Keratinocyte (primary cell): ENCODE measurements at regions not wholly inside any gene's neighbourhood (a gene's known extent, or its start where the extent isn't known, plus 50 kb on each side); places are given as distances from the start of the nearest gene placed in this dataset.

Experiments
- DNase-seq: peaks from one replicate; pipeline ENCODE4 v3.0.0-alpha.2; 2011; ENCODE audit warnings: low read depth, missing footprints, low spot score
- FAIRE-seq: peaks from 2 replicates; lab custom pipeline; 2011; peaks lifted over from hg19 to GRCh38; lab: Jason Lieb, UNC
- H2AFZ ChIP-seq: 2 replicates; pipeline ENCODE4 v1.6.0; 2012; ENCODE audit warnings: low read length, control low read depth, inconsistent platforms; ENCODE audit not compliant: control insufficient read depth
- H3K27ac ChIP-seq: 2 replicates; pipeline ENCODE4 v1.5.1; 2011; ENCODE audit warnings: low read length; ENCODE audit not compliant: control insufficient read depth, insufficient read depth
- H3K27me3 ChIP-seq: 3 replicates; pipeline ENCODE4 v1.6.0; 2011; ENCODE audit warnings: low read length; ENCODE audit not compliant: control insufficient read depth, insufficient read depth; ENCODE audit errors: extremely low read depth
- H3K36me3 ChIP-seq, 2 experiments: 2 replicates in 1 of 2; 3 replicates in 1 of 2; pipeline ENCODE4 v1.5.1; 2011; ENCODE audit warnings: low read length in 2 of 2, mild to moderate bottlenecking in 1 of 2; ENCODE audit not compliant: control insufficient read depth in 2 of 2, insufficient read depth in 2 of 2; ENCODE audit errors: extremely low read depth in 1 of 2
- H3K4me1 ChIP-seq: 3 replicates; pipeline ENCODE4 v1.5.1; 2011; ENCODE audit warnings: low read length; ENCODE audit not compliant: control insufficient read depth, insufficient read depth; ENCODE audit errors: extremely low read depth
- H3K4me2 ChIP-seq: 3 replicates; pipeline ENCODE4 v1.6.0; 2011; ENCODE audit warnings: low read depth, low read length; ENCODE audit not compliant: control insufficient read depth, insufficient read depth; ENCODE audit errors: extremely low read depth
- H3K4me3 ChIP-seq, 3 experiments: fragments of 200-600 bp in 1 of 3; sonication (generic) in 1 of 3; 2 replicates in 2 of 3; 3 replicates in 1 of 3; pipeline ENCODE4 v1.5.1; 2011 to 2016; ENCODE audit warnings: low read length in 3 of 3, mild to moderate bottlenecking in 3 of 3, control low read depth in 2 of 3, inconsistent platforms in 1 of 3, low read depth in 1 of 3, mixed read lengths in 1 of 3, mixed run types in 1 of 3, moderate library complexity in 1 of 3; ENCODE audit not compliant: control insufficient read depth in 2 of 3, insufficient read depth in 2 of 3; ENCODE audit errors: extremely low read depth in 1 of 3
- H3K79me2 ChIP-seq: 2 replicates; pipeline ENCODE4 v1.6.0; 2012; ENCODE audit warnings: low read length; ENCODE audit not compliant: control insufficient read depth, insufficient read depth
- H3K9ac ChIP-seq: 3 replicates; pipeline ENCODE4 v1.6.0; 2011; ENCODE audit warnings: low read length; ENCODE audit not compliant: control insufficient read depth, insufficient read depth; ENCODE audit errors: extremely low read depth
- H3K9me1 ChIP-seq: 3 replicates; pipeline ENCODE4 v1.6.0; 2011; ENCODE audit warnings: low read length; ENCODE audit not compliant: control insufficient read depth, insufficient read depth; ENCODE audit errors: extremely low read depth
- H3K9me3 ChIP-seq: 2 replicates; pipeline ENCODE4 v1.5.1; 2012; ENCODE audit warnings: low read depth, low read length; ENCODE audit not compliant: control insufficient read depth
- H4K20me1 ChIP-seq: 3 replicates; pipeline ENCODE4 v1.6.0; 2011; ENCODE audit warnings: low read length; ENCODE audit not compliant: control insufficient read depth, insufficient read depth; ENCODE audit errors: extremely low read depth
- EZH2 ChIP-seq: IDR thresholded peaks from one replicate; pipeline ENCODE4 v1.6.1; 2012; ENCODE audit warnings: inconsistent platforms, mild to moderate bottlenecking, low read length, moderate library complexity
- dilution Hi-C: fragments of 300-500 bp; cut with MboI; formaldehyde crosslinking; loops from one replicate; pipeline ENCODE4 v1.7.0; 2020; ENCODE audit warnings: low sequenced_read_pairs; ENCODE audit not compliant: extremely low pct_ligation_motif_present
- TF ChIP-seq, protein P1 (sequence below), 3 experiments: IDR thresholded peaks in 1 of 3; conservative IDR thresholded peaks in 1 of 3; optimal IDR thresholded peaks in 1 of 3; 2 replicates in 2 of 3; 3 replicates in 1 of 3; pipeline versions ENCODE3 to v1.5.1; 2011; ENCODE audit warnings: low read length in 3 of 3, mild to moderate bottlenecking in 3 of 3, moderate library complexity in 2 of 3, control low read depth in 1 of 3, inconsistent platforms in 1 of 3; ENCODE audit not compliant: insufficient read depth in 2 of 3; ENCODE audit errors: extremely low read depth in 1 of 3

GRCh38 chr10:78875331-78875877 is 193.4 kb upstream of the ZMIZ1 start:
- no peak for TF ChIP-seq EZH2
- TF ChIP-seq, protein P1, sequence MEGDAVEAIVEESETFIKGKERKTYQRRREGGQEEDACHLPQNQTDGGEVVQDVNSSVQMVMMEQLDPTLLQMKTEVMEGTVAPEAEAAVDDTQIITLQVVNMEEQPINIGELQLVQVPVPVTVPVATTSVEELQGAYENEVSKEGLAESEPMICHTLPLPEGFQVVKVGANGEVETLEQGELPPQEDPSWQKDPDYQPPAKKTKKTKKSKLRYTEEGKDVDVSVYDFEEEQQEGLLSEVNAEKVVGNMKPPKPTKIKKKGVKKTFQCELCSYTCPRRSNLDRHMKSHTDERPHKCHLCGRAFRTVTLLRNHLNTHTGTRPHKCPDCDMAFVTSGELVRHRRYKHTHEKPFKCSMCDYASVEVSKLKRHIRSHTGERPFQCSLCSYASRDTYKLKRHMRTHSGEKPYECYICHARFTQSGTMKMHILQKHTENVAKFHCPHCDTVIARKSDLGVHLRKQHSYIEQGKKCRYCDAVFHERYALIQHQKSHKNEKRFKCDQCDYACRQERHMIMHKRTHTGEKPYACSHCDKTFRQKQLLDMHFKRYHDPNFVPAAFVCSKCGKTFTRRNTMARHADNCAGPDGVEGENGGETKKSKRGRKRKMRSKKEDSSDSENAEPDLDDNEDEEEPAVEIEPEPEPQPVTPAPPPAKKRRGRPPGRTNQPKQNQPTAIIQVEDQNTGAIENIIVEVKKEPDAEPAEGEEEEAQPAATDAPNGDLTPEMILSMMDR (optimal IDR thresholded peaks at IDR 0.05 in 1 of 3, IDR thresholded peaks at IDR 0.05 in 1 of 3, conservative IDR thresholded peaks at IDR 0.05 in 1 of 3; ENCODE audit: extremely low read depth in 1 of 3, insufficient read depth in 2 of 3, low read length in 3 of 3) = no peak
- Histone ChIP-seq H3K36me3 (no peaks in the 10 kb centered on the region), H3K27me3 (peaks cover 2% of the 10 kb centered on the region), H3K4me2 (no peak overlapping the region), H3K27ac (no peak overlapping the region), H3K79me2 (no peaks in the 10 kb centered on the region), H3K9me3 (no peaks in the 10 kb centered on the region), H3K9ac (no peak overlapping the region), H3K4me3 (no peak overlapping the region), H4K20me1 (no peaks in the 10 kb centered on the region), H2AFZ (no peak overlapping the region), H3K4me1 (no peaks in the 10 kb centered on the region), H3K9me1 (no peaks in the 10 kb centered on the region)
- FAIRE-seq = no peak
- DNase-seq = no peak
- dilution Hi-C loops = no loop called here

DNA sequence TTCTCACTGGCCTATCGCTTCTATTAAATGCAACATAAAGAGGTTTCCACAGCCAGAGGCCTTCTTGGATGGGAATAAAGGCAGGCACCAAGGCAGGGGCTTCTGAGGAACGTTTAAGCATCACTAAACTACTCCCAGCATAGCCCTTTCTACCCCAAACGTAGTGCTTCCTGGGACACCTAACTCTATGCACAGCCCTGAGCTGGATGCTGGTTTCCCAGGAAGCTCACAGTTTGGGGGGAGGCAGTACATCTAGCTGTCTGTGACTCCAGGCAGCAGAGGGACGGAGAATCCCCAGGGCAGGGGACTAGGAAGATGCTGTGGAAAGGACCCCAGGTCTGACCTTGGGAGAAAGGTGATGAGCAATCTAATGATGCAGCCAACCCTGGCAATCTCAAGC is 192.8 kb upstream of the ZMIZ1 start:
- TF ChIP-seq, protein P1 (optimal IDR thresholded peaks at IDR 0.05 in 1 of 3, IDR thresholded peaks at IDR 0.05 in 1 of 3, conservative IDR thresholded peaks at IDR 0.05 in 1 of 3; ENCODE audit: extremely low read depth in 1 of 3, insufficient read depth in 2 of 3, low read length in 3 of 3) = no peak
- no peak for TF ChIP-seq EZH2
- Histone ChIP-seq H3K9me3 (no peaks in the 10 kb centered on the region), H3K9ac (no peak overlapping the region), H3K79me2 (no peaks in the 10 kb centered on the region), H3K27ac (no peak overlapping the region), H3K4me1 (no peaks in the 10 kb centered on the region), H3K36me3 (no peaks in the 10 kb centered on the region), H3K4me3 (no peak overlapping the region), H3K4me2 (no peak overlapping the region), H3K9me1 (no peaks in the 10 kb centered on the region), H3K27me3 (peaks cover 2% of the 10 kb centered on the region), H4K20me1 (no peaks in the 10 kb centered on the region), H2AFZ (no peak overlapping the region)
- no peak for FAIRE-seq
- dilution Hi-C loops = no loop called here
- DNase-seq = no peak
